Liver (tissue), 3 donors: ENCODE measurements at regions not wholly inside any gene's neighbourhood (a gene's known extent, or its start where the extent isn't known, plus 50 kb on each side); places are given as distances from the start of the nearest gene placed in this dataset.

Experiments used
- ATF3 ChIP-seq: IDR thresholded peaks from 2 replicates; pipeline ENCODE4 v1.6.1; 2016; ENCODE audit warnings: antibody characterized with exemption
- CTCF ChIP-seq: fragments of 150-350 bp; IDR thresholded peaks from 2 replicates; pipeline ENCODE4 v1.5.1; 2017; ENCODE audit warnings: improper control_type of control experiment, low read depth, low read length; ENCODE audit not compliant: missing input control
- EGR1 ChIP-seq, 2 donors: IDR thresholded peaks; 2 replicates each; pipeline ENCODE4 v1.6.1; 2016 to 2018; ENCODE audit warnings: antibody characterized with exemption in 2 of 2, low read depth in 2 of 2
- GABPA ChIP-seq, 2 donors: IDR thresholded peaks in 1 of 2; conservative IDR thresholded peaks in 1 of 2; 2 replicates each; pipeline ENCODE4 v1.6.1; 2016; ENCODE audit warnings: antibody characterized with exemption in 2 of 2, mild to moderate bottlenecking in 1 of 2, moderate library complexity in 1 of 2
- JUND ChIP-seq, 2 donors: IDR thresholded peaks; 2 replicates each; pipeline ENCODE4 v1.6.1; 2016; ENCODE audit warnings: antibody characterized with exemption in 2 of 2
- NR2F2 ChIP-seq: IDR thresholded peaks from 2 replicates; pipeline ENCODE4 v1.6.1; 2016; ENCODE audit warnings: antibody characterized with exemption
- RAD21 ChIP-seq, 2 donors: IDR thresholded peaks; 2 replicates each; pipeline ENCODE4 v1.6.1; 2016; ENCODE audit warnings: antibody characterized with exemption in 2 of 2, mild to moderate bottlenecking in 2 of 2
- REST ChIP-seq: IDR thresholded peaks from 2 replicates; pipeline ENCODE4 v1.6.1; 2016; ENCODE audit warnings: antibody characterized with exemption, mild to moderate bottlenecking
- TAF1 ChIP-seq: conservative IDR thresholded peaks from 2 replicates; pipeline ENCODE4 v1.6.1; 2016; ENCODE audit warnings: antibody characterized with exemption, mild to moderate bottlenecking
- YY1 ChIP-seq: IDR thresholded peaks from 2 replicates; pipeline ENCODE4 v1.6.1; 2016; ENCODE audit warnings: antibody characterized with exemption, mild to moderate bottlenecking
- ZBTB33 ChIP-seq: IDR thresholded peaks from 2 replicates; pipeline ENCODE4 v1.6.1; 2016; ENCODE audit warnings: antibody characterized with exemption
- donor health status: healthy.
- donor health status: healthy.

- TF ChIP-seq YY1 (no peak), CTCF (no peak), JUND (IDR thresholded peaks at IDR 0.05) (no peak), GABPA (IDR thresholded peaks at IDR 0.05 in 1 of 2, conservative IDR thresholded peaks at IDR 0.05 in 1 of 2) (no peak), REST (no peak), ATF3 (no peak), ZBTB33 (no peak), EGR1 (IDR thresholded peaks at IDR 0.05; ENCODE audit: low read depth in 2 of 2) (no peak), TAF1 (no peak), RAD21 (IDR thresholded peaks at IDR 0.05) (no peak), NR2F2 (no peak)
These were observed 150.2 kb upstream of the BMP4 start for GRCh38 chr14:54106661-54107377.
